H1 (cell line): ENCODE measurements at regions not wholly inside any gene's neighbourhood (a gene's known extent, or its start where the extent isn't known, plus 50 kb on each side); places are given as distances from the start of the nearest gene placed in this dataset.

Source experiments
- CTCF ChIA-PET: fragments of 300-600 bp; sonication (Branson Sonifier 250); formaldehyde crosslinking; loops from one replicate; lab custom pipeline; 2021; ENCODE audit not compliant: partially characterized antibody; lab: Charles Lee
- POLR2A ChIA-PET: fragments of 300-600 bp; sonication (Branson Sonifier 250); formaldehyde crosslinking; loops from one replicate; lab custom pipeline; 2021; ENCODE audit warnings: inconsistent platforms; ENCODE audit not compliant: partially characterized antibody; lab: Charles Lee
- DNase-seq, 2 experiments: peaks; one replicate each; pipeline versions ENCODE4 v3.0.0 to v3.0.0-alpha.2; 2010 to 2022; ENCODE audit warnings: low spot score in 2 of 2, low read depth in 1 of 2, mixed read lengths in 1 of 2
- FAIRE-seq: peaks from 2 replicates; lab custom pipeline; 2011; peaks lifted over from hg19 to GRCh38; lab: Jason Lieb, UNC
- H2AFZ ChIP-seq: 2 replicates; pipeline ENCODE4 v1.8.1; 2012; ENCODE audit warnings: low read length, inconsistent platforms
- H2AK5ac ChIP-seq: 2 replicates; pipeline ENCODE4 v1.6.1; 2013; ENCODE audit warnings: low read depth, low read length
- H2BK120ac ChIP-seq: replicated peaks from 2 replicates; pipeline ENCODE3; 2013; ENCODE audit warnings: low read depth, low read length, inconsistent platforms
- H2BK12ac ChIP-seq: 2 replicates; pipeline ENCODE4 v1.6.1; 2013; ENCODE audit warnings: low read depth, low read length
- H2BK15ac ChIP-seq: 2 replicates; pipeline ENCODE4 v1.6.1; 2013; ENCODE audit warnings: low read length
- H2BK20ac ChIP-seq: 2 replicates; pipeline ENCODE4 v1.6.1; 2013; ENCODE audit warnings: low read length
- H2BK5ac ChIP-seq: 2 replicates; pipeline ENCODE4 v1.6.1; 2013; ENCODE audit warnings: low read depth, low read length
- H3K14ac ChIP-seq: 2 replicates; pipeline ENCODE4 v1.6.1; 2013; ENCODE audit warnings: inconsistent platforms; ENCODE audit not compliant: insufficient read length
- H3K18ac ChIP-seq: 2 replicates; pipeline ENCODE4 v1.6.1; 2013; ENCODE audit warnings: low read length; ENCODE audit errors: extremely low read depth
- H3K23ac ChIP-seq: 2 replicates; pipeline ENCODE4 v1.6.1; 2013; ENCODE audit warnings: inconsistent platforms; ENCODE audit not compliant: insufficient read length
- H3K23me2 ChIP-seq: 2 replicates; pipeline ENCODE4 v1.6.1; 2013; ENCODE audit warnings: low read depth, low read length
- H3K27ac ChIP-seq: 2 replicates; pipeline ENCODE4 v1.6.1; 2011; ENCODE audit warnings: low read depth, low read length, inconsistent platforms
- H3K27me3 ChIP-seq, 4 experiments: replicated peaks in 1 of 4; 1 replicate in 1 of 4; 2 replicates in 3 of 4; pipeline versions ENCODE4 v1.6.1 to v1.8.1; 2011 to 2013; ENCODE audit warnings: low read length in 3 of 4, mild to moderate bottlenecking in 3 of 4, inconsistent platforms in 2 of 4, mixed read lengths in 2 of 4, moderate library complexity in 1 of 4; ENCODE audit not compliant: control insufficient read depth in 3 of 4, insufficient read depth in 3 of 4; ENCODE audit errors: extremely low read depth in 1 of 4
- H3K36me3 ChIP-seq, 4 experiments: 2 replicates each; pipeline versions ENCODE4 v1.6.1 to v1.8.1; 2011 to 2013; ENCODE audit warnings: mild to moderate bottlenecking in 4 of 4, low read length in 3 of 4, moderate library complexity in 2 of 4, control low read depth in 1 of 4, inconsistent platforms in 1 of 4; ENCODE audit not compliant: insufficient read depth in 4 of 4, control insufficient read depth in 2 of 4
- H3K4ac ChIP-seq: replicated peaks from 2 replicates; pipeline ENCODE3; 2013; ENCODE audit warnings: low read length, low read depth, mixed read lengths, inconsistent platforms; ENCODE audit not compliant: insufficient read length
- H3K4me1 ChIP-seq, 4 experiments: replicated peaks in 1 of 4; 1 replicate in 1 of 4; 2 replicates in 3 of 4; pipeline versions ENCODE4 v1.6.1 to v1.8.1; 2011 to 2013; ENCODE audit warnings: low read length in 3 of 4, inconsistent platforms in 2 of 4, mixed read lengths in 1 of 4; ENCODE audit not compliant: insufficient read depth in 4 of 4, control insufficient read depth in 3 of 4
- H3K4me2 ChIP-seq, 2 experiments: 2 replicates each; pipeline versions ENCODE4 v1.6.1 to v1.8.1; 2011 to 2013; ENCODE audit warnings: low read depth in 2 of 2, low read length in 2 of 2, control low read depth in 1 of 2, inconsistent platforms in 1 of 2, mild to moderate bottlenecking in 1 of 2; ENCODE audit not compliant: insufficient read depth in 1 of 2
- H3K4me3 ChIP-seq, 4 experiments: fragments of 200-600, 300-600 bp in 1 of 4; sonication (generic), shearing (Covaris generic), sonication (Bioruptor Twin) in 1 of 4; 2 replicates each; pipeline versions ENCODE4 v1.5.1 to v1.8.1; 2011 to 2016; ENCODE audit warnings: low read length in 4 of 4, low read depth in 3 of 4, control low read depth in 2 of 4, inconsistent platforms in 2 of 4, mild to moderate bottlenecking in 2 of 4, mixed read lengths in 1 of 4, moderate library complexity in 1 of 4; ENCODE audit not compliant: insufficient read depth in 2 of 4; ENCODE audit errors: extremely low read depth in 1 of 4
- H3K56ac ChIP-seq: replicated peaks from 2 replicates; pipeline ENCODE3; 2013; ENCODE audit warnings: low read depth, mild to moderate bottlenecking, mixed read lengths, low read length, inconsistent platforms; ENCODE audit not compliant: insufficient read length
- H3K79me1 ChIP-seq: 2 replicates; pipeline ENCODE4 v1.6.1; 2013; ENCODE audit warnings: low read depth, low read length, control low read depth
- H3K79me2 ChIP-seq, 2 experiments: 2 replicates each; pipeline versions ENCODE4 v1.6.1 to v1.8.1; 2012 to 2013; ENCODE audit warnings: low read length in 2 of 2, mild to moderate bottlenecking in 2 of 2, inconsistent platforms in 1 of 2; ENCODE audit not compliant: insufficient read depth in 2 of 2, control insufficient read depth in 1 of 2
- H3K9ac ChIP-seq, 4 experiments: replicated peaks in 1 of 4; 1 replicate in 1 of 4; 2 replicates in 3 of 4; pipeline versions ENCODE4 v1.6.1 to v1.8.1; 2011 to 2013; ENCODE audit warnings: low read depth in 3 of 4, low read length in 3 of 4, control low read depth in 2 of 4, mild to moderate bottlenecking in 2 of 4, moderate library complexity in 2 of 4, inconsistent platforms in 1 of 4; ENCODE audit errors: extremely low read depth in 1 of 4
- H3K9me3 ChIP-seq, 2 experiments: 2 replicates each; pipeline versions ENCODE4 v1.6.1 to v1.8.1; 2012 to 2013; ENCODE audit warnings: mild to moderate bottlenecking in 2 of 2, moderate library complexity in 2 of 2, control low read depth in 1 of 2, inconsistent platforms in 1 of 2, low read depth in 1 of 2, low read length in 1 of 2, mixed read lengths in 1 of 2; ENCODE audit not compliant: insufficient read depth in 2 of 2
- H4K20me1 ChIP-seq, 2 experiments: replicated peaks in 1 of 2; 2 replicates each; pipeline versions ENCODE3 to v1.8.1; 2011 to 2013; ENCODE audit warnings: inconsistent platforms in 2 of 2, low read length in 2 of 2, mild to moderate bottlenecking in 1 of 2; ENCODE audit not compliant: insufficient read depth in 2 of 2, control insufficient read depth in 1 of 2
- H4K5ac ChIP-seq: 2 replicates; pipeline ENCODE4 v1.6.1; 2013; ENCODE audit warnings: low read length, low read depth, mixed read lengths, inconsistent platforms; ENCODE audit not compliant: insufficient read length
- H4K8ac ChIP-seq: 2 replicates; pipeline ENCODE4 v1.8.0; 2013; ENCODE audit warnings: mild to moderate bottlenecking, moderate library complexity, low read length, inconsistent platforms; ENCODE audit not compliant: insufficient read depth; ENCODE audit errors: extremely low read depth
- H4K91ac ChIP-seq: replicated peaks from 2 replicates; pipeline ENCODE3; 2013; ENCODE audit warnings: low read length, mixed read lengths, inconsistent platforms; ENCODE audit not compliant: insufficient read length
- ATF3 ChIP-seq: IDR thresholded peaks from 2 replicates; pipeline ENCODE4 v1.6.1; 2011; ENCODE audit warnings: low read depth, mild to moderate bottlenecking, low read length; ENCODE audit not compliant: insufficient read depth
- BRCA1 ChIP-seq: IDR thresholded peaks from 2 replicates; pipeline ENCODE4 v1.6.1; 2012; ENCODE audit warnings: low read depth, low read length, improper control_type of control experiment
- CREB1 ChIP-seq: IDR thresholded peaks from 2 replicates; pipeline ENCODE4 v1.6.1; 2012; ENCODE audit warnings: inconsistent platforms
- FOSL1 ChIP-seq: IDR thresholded peaks from 2 replicates; pipeline ENCODE4 v1.6.1; 2011; ENCODE audit warnings: mild to moderate bottlenecking, low read depth, low read length, moderate library complexity; ENCODE audit not compliant: insufficient read depth
- JUN ChIP-seq: IDR thresholded peaks from 2 replicates; pipeline ENCODE4 v1.6.1; 2011; ENCODE audit warnings: low read depth, mild to moderate bottlenecking, improper control_type of control experiment, low read length
- JUND ChIP-seq: IDR thresholded peaks from 2 replicates; pipeline ENCODE4 v1.6.1; 2011; ENCODE audit warnings: mild to moderate bottlenecking, improper control_type of control experiment, low read length
- POLR2A ChIP-seq, 2 experiments: IDR thresholded peaks; 1 replicate in 1 of 2; 2 replicates in 1 of 2; pipeline ENCODE4 v1.6.1; 2011; ENCODE audit warnings: low read depth in 2 of 2, low read length in 2 of 2, mild to moderate bottlenecking in 2 of 2; ENCODE audit errors: control extremely low read depth in 1 of 2
- RAD21 ChIP-seq, 2 experiments: IDR thresholded peaks in 1 of 2; conservative IDR thresholded peaks in 1 of 2; 2 replicates each; pipeline ENCODE4 v1.6.1; 2011; ENCODE audit warnings: low read depth in 2 of 2, low read length in 2 of 2, improper control_type of control experiment in 1 of 2, inconsistent platforms in 1 of 2, mild to moderate bottlenecking in 1 of 2, moderate library complexity in 1 of 2
- RBBP5 ChIP-seq: IDR thresholded peaks from 2 replicates; pipeline ENCODE4 v1.7.1; 2012; ENCODE audit warnings: low read depth, mild to moderate bottlenecking, inconsistent platforms, low read length, moderate library complexity, borderline replicate concordance
- RNF2 ChIP-seq: fragments of 200-900, 300-1000 bp; sonication (generic); IDR thresholded peaks from 2 replicates; pipeline ENCODE4 v1.7.1; 2016; ENCODE audit warnings: borderline replicate concordance, low read depth, mild to moderate bottlenecking, antibody characterized with exemption, low read length; ENCODE audit not compliant: poor library complexity, severe bottlenecking; ENCODE audit errors: missing control alignments
- SRF ChIP-seq: IDR thresholded peaks from 2 replicates; pipeline ENCODE4 v1.6.1; 2011; ENCODE audit warnings: mild to moderate bottlenecking, low read depth, low read length, moderate library complexity
- SUZ12 ChIP-seq: fragments of 200-600 bp; sonication (generic); IDR thresholded peaks from 2 replicates; pipeline ENCODE4 v1.6.1; 2012; ENCODE audit warnings: mild to moderate bottlenecking, inconsistent platforms, low read length, moderate library complexity, mixed read lengths
- TAF7 ChIP-seq: optimal IDR thresholded peaks from 2 replicates; pipeline ENCODE3; 2011; ENCODE audit warnings: low read depth, mild to moderate bottlenecking, inconsistent platforms, low read length, moderate library complexity, borderline replicate concordance
- WGBS, 2 experiments: shearing (Covaris generic) in 1 of 2; methylation state at CpG; one replicate each; pipeline versions ENCODE4 v1.1.6 to v1.1.7; 2013 to 2015; ENCODE audit warnings: low lambda C conversion rate in 2 of 2, mixed read lengths in 2 of 2, inconsistent platforms in 1 of 2, low coverage in 1 of 2, missing lambda C conversion rate in 1 of 2; ENCODE audit not compliant: insufficient replicate concordance in 2 of 2, insufficient coverage in 1 of 2, insufficient read length in 1 of 2; ENCODE audit errors: extremely low coverage in 1 of 2, missing lambda C conversion rate in 1 of 2; 5-methylcytosine and 5-hydroxymethylcytosine counted together

- Histone ChIP-seq H3K4ac (no peak overlapping the region), H3K23me2 (no peaks in the 10 kb centered on the region), H4K20me1 (no peaks in the 10 kb centered on the region), H3K27me3 (no peaks in the 10 kb centered on the region), H2BK5ac (no peak overlapping the region), H3K23ac (no peak overlapping the region), H3K9ac (no peak overlapping the region), H4K8ac (no peak overlapping the region), H3K79me2 (no peaks in the 10 kb centered on the region), H3K14ac (no peak overlapping the region), H2BK15ac (no peak overlapping the region), H2BK20ac (no peak overlapping the region), H4K5ac (no peak overlapping the region), H3K4me3 (no peak overlapping the region), H2BK12ac (no peak overlapping the region), H4K91ac (no peak overlapping the region), H3K36me3 (no peaks in the 10 kb centered on the region), H3K4me1 (no peaks in the 10 kb centered on the region), H3K9me3 (no peaks in the 10 kb centered on the region), H3K56ac (no peak overlapping the region), H2AFZ (no peak overlapping the region), H2AK5ac (no peak overlapping the region), H3K4me2 (no peak overlapping the region), H3K18ac (no peak overlapping the region), H2BK120ac (no peak overlapping the region), H3K79me1 (no peaks in the 10 kb centered on the region), H3K27ac (no peak overlapping the region)
- FAIRE-seq (no peak), DNase-seq (no peak)
- 94% methylated on average over 2 of the region's 2 CpGs; no CpG with 5 or more reads in 1 of the 2 experiments for WGBS, 2 experiments
- POLR2A ChIA-PET = no interaction called here
- CTCF ChIA-PET = interaction anchor here (5.1 kb wide), 1 partner anchor 12 kb away, joined by 27 read pairs; no protein-coding TSS in a partner anchor
- TF ChIP-seq SUZ12 (no peak), BRCA1 (no peak), CREB1 (no peak), ATF3 (no peak), SRF (no peak), JUND (no peak), RAD21 (IDR thresholded peaks at IDR 0.05 in 1 of 2, conservative IDR thresholded peaks at IDR 0.05 in 1 of 2; ENCODE audit: low read depth in 2 of 2, low read length in 2 of 2) (no peak), RNF2 (no peak), POLR2A (IDR thresholded peaks at IDR 0.05; ENCODE audit: control extremely low read depth in 1 of 2, low read depth in 2 of 2, low read length in 2 of 2) (no peak), RBBP5 (no peak), FOSL1 (no peak), JUN (no peak), TAF7 (no peak)
Observed at GRCh38 chr2:222809582-222809981, 51.3 kb upstream of the ACSL3 start.
